ENCODE measurements at regions not wholly inside any gene's neighbourhood (a gene's known extent, or its start where the extent isn't known, plus 50 kb on each side); places are given as distances from the start of the nearest gene placed in this dataset.

DNA sequence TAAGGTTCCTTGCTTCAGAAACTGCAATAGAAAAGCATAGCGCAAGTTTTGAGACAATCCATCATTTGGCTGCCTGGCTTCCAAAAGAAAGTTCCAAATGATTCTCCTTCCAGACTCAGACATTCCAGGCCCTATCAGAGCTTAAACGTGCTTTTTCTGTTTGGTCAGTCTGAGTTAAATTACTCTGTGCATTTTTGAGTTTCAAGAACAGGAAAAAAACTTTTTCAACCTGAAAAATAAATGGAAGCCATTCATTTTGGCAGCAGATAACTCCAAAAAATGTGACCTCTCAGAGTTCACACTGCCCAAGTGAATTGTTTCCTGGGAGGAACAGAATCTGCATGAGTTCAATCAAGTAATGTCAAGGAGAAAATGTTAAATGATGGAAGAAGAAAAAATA, 354.2 kb downstream of the CXCL12 start (continued):
- TF ChIP-seq, protein P1, sequence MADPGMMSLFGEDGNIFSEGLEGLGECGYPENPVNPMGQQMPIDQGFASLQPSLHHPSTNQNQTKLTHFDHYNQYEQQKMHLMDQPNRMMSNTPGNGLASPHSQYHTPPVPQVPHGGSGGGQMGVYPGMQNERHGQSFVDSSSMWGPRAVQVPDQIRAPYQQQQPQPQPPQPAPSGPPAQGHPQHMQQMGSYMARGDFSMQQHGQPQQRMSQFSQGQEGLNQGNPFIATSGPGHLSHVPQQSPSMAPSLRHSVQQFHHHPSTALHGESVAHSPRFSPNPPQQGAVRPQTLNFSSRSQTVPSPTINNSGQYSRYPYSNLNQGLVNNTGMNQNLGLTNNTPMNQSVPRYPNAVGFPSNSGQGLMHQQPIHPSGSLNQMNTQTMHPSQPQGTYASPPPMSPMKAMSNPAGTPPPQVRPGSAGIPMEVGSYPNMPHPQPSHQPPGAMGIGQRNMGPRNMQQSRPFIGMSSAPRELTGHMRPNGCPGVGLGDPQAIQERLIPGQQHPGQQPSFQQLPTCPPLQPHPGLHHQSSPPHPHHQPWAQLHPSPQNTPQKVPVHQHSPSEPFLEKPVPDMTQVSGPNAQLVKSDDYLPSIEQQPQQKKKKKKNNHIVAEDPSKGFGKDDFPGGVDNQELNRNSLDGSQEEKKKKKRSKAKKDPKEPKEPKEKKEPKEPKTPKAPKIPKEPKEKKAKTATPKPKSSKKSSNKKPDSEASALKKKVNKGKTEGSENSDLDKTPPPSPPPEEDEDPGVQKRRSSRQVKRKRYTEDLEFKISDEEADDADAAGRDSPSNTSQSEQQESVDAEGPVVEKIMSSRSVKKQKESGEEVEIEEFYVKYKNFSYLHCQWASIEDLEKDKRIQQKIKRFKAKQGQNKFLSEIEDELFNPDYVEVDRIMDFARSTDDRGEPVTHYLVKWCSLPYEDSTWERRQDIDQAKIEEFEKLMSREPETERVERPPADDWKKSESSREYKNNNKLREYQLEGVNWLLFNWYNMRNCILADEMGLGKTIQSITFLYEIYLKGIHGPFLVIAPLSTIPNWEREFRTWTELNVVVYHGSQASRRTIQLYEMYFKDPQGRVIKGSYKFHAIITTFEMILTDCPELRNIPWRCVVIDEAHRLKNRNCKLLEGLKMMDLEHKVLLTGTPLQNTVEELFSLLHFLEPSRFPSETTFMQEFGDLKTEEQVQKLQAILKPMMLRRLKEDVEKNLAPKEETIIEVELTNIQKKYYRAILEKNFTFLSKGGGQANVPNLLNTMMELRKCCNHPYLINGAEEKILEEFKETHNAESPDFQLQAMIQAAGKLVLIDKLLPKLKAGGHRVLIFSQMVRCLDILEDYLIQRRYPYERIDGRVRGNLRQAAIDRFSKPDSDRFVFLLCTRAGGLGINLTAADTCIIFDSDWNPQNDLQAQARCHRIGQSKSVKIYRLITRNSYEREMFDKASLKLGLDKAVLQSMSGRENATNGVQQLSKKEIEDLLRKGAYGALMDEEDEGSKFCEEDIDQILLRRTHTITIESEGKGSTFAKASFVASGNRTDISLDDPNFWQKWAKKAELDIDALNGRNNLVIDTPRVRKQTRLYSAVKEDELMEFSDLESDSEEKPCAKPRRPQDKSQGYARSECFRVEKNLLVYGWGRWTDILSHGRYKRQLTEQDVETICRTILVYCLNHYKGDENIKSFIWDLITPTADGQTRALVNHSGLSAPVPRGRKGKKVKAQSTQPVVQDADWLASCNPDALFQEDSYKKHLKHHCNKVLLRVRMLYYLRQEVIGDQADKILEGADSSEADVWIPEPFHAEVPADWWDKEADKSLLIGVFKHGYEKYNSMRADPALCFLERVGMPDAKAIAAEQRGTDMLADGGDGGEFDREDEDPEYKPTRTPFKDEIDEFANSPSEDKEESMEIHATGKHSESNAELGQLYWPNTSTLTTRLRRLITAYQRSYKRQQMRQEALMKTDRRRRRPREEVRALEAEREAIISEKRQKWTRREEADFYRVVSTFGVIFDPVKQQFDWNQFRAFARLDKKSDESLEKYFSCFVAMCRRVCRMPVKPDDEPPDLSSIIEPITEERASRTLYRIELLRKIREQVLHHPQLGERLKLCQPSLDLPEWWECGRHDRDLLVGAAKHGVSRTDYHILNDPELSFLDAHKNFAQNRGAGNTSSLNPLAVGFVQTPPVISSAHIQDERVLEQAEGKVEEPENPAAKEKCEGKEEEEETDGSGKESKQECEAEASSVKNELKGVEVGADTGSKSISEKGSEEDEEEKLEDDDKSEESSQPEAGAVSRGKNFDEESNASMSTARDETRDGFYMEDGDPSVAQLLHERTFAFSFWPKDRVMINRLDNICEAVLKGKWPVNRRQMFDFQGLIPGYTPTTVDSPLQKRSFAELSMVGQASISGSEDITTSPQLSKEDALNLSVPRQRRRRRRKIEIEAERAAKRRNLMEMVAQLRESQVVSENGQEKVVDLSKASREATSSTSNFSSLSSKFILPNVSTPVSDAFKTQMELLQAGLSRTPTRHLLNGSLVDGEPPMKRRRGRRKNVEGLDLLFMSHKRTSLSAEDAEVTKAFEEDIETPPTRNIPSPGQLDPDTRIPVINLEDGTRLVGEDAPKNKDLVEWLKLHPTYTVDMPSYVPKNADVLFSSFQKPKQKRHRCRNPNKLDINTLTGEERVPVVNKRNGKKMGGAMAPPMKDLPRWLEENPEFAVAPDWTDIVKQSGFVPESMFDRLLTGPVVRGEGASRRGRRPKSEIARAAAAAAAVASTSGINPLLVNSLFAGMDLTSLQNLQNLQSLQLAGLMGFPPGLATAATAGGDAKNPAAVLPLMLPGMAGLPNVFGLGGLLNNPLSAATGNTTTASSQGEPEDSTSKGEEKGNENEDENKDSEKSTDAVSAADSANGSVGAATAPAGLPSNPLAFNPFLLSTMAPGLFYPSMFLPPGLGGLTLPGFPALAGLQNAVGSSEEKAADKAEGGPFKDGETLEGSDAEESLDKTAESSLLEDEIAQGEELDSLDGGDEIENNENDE (IDR thresholded peaks at IDR 0.05; ENCODE audit: insufficient replicate concordance, low read length): no peak
- TF ChIP-seq CBX5 (IDR thresholded peaks at IDR 0.05; ENCODE audit: low read depth, low read length) (no peak), ZNF274 (IDR thresholded peaks at IDR 0.05; ENCODE audit: borderline replicate concordance, extremely low read depth, low read length) (no peak), CREB1 (IDR thresholded peaks at IDR 0.05) (no peak), TBP (IDR thresholded peaks at IDR 0.05; ENCODE audit: low read depth, low read length) (no peak), POLR2A (IDR thresholded peaks at IDR 0.05; ENCODE audit: control extremely low read depth in 1 of 2, low read depth in 2 of 2, low read length in 2 of 2) (no peak), KDM5A (IDR thresholded peaks at IDR 0.05; ENCODE audit: low read length) (no peak), HDAC2 (IDR thresholded peaks at IDR 0.05; ENCODE audit: borderline replicate concordance in 1 of 2, low read depth in 2 of 2, low read length in 2 of 2) (no peak)
- TF ChIP-seq, protein P2, sequence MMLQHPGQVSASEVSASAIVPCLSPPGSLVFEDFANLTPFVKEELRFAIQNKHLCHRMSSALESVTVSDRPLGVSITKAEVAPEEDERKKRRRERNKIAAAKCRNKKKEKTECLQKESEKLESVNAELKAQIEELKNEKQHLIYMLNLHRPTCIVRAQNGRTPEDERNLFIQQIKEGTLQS (IDR thresholded peaks at IDR 0.05; ENCODE audit: insufficient read depth, low read depth, low read length): no peak

All from H1 (cell line).